GM12892 (cell line): ENCODE measurements at regions not wholly inside any gene's neighbourhood (a gene's known extent, or its start where the extent isn't known, plus 50 kb on each side); places are given as distances from the start of the nearest gene placed in this dataset.

Experiments used
- POLR2A ChIP-seq: IDR thresholded peaks from 2 replicates; pipeline ENCODE4 v1.6.1; 2011; ENCODE audit warnings: low read depth, low read length, control low read depth
- POLR2AphosphoS5 ChIP-seq: IDR thresholded peaks from 2 replicates; pipeline ENCODE4 v1.6.1; 2011; ENCODE audit warnings: low read depth, low read length, control low read depth

DNA sequence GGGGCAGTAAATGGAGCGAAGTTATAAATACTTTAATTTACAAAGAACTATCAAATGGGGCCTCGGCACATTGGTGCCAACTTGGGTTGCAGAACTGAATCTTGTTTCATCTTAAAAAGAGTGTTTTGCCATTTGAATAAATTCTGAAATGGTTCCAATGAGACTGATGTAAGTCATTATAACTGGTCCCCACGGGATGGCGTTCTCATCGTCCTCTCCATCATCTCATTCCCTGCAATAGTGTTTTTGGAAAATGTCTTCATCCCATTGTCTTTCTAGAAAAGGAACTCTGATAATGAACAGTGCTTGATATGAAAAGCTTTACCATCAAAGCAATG, 422.0 kb upstream of the ID2 start:
- TF ChIP-seq POLR2AphosphoS5 (no peak), POLR2A (no peak)
